ENCODE measurements at regions not wholly inside any gene's neighbourhood (a gene's known extent, or its start where the extent isn't known, plus 50 kb on each side); places are given as distances from the start of the nearest gene placed in this dataset.

DNA sequence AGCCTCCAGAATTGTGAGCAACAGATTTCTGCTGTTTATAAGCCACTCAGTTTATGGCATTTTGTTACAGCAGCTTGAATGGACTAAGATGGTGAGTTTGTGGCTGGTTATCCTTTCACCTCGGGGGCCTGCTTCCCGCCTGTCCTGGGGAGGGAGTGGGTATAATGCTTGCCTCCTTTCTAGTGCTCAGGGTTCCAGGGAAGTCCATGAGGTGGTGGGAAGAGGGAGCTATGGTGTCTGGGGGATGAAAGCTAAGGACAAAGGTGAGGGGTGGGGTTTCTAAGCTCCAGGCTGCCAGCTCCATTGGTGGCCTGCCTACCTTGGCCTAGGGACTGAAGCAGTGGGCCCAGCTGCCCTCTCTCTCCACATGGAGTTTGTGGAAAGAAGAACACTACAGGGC is 50.2 kb upstream of the SDK2 start:
- no peak for DNase-seq (ENCODE audit: low spot score)

DNA sequence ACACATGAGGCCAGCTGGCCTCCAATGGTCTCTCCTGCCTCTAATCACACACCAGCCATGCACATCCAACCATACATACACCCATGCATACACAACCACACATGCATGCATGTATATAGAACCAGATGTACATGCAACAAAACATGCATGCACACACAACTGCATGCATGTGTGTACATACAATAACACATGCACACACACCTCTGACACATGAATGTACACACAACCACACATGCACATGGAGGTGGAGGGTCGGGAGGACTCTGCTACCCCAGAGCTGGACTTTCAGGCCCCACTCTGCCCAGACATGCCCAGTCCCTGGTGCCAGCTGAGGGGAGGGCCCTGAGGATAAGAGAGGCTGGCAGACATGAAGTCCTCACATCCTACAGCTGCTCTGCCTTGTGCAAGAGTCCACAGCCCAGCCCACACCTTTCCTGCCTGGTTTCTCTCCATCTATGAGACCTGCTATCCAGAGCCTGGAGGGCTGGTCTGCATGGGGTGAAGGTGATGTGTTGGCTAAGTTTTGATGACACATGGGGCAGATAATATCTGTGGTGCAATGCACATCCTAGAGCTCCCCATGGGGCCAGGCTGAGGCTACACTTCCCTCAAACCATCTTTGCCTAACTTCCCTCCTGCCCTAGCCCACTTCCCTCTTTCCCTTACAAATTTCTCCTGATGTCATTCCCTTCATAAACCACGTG is 50.9 kb upstream of the SDK2 start:
- no peak for DNase-seq (ENCODE audit: low spot score)

- no peak for DNase-seq (ENCODE audit: low spot score)
These were observed 52.0 kb upstream of the SDK2 start for GRCh38 chr17:73696251-73696650.

GRCh38 chr17:73697872-73698271 is 53.6 kb upstream of the SDK2 start:
- DNase-seq (ENCODE audit: low spot score): no peak

- no peak for DNase-seq (ENCODE audit: low spot score)
These were observed 54.7 kb upstream of the SDK2 start for GRCh38 chr17:73698966-73699365.

GRCh38 chr17:73701701-73702100 is 57.5 kb upstream of the SDK2 start:
- no peak for DNase-seq (ENCODE audit: low spot score)

GRCh38 chr17:73703192-73703591 is 58.9 kb upstream of the SDK2 start:
- DNase-seq (ENCODE audit: low spot score): no peak

DNA sequence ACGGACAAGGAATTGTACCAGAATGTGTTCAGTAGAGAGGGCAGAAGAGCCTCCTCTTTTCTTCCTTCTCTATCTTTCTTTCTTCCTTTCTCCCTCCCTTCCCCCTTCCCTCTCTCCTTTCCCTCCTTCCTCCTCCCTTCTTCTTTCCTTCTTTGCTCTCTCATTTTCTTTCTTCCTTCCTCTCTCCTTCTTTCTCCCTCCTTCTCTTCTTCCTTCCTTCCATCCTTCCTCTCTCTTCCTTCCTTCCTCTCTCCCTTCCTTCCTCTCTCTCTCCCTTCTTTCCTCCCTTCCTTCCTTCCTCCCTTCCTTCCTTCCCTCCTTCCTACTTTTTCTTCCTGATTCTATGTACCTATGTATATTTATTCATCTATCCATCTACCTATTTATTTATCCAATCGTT is 59.7 kb upstream of the SDK2 start:
- DNase-seq (ENCODE audit: low spot score): no peak

DNA sequence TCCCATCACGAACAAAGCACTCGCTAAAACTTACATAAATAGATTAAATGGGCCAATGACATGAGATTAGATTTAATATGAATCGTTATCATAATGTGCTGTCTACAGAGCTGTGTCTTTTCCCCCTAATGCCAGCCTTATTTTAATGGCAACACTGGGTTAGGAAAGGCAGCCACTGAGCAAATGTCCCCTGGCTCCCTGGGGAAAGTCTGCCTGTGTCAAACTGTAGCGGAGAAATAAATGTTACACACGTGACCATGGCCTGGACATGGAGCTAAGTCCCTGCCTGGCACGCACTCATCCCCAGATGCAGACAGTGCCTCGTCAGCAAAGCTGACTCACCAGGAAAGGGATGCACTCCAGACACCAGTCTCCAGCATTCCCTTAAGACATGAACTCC is 61.3 kb upstream of the SDK2 start:
- peak; percentile 62 for DNase-seq (ENCODE audit: low spot score)

DNA sequence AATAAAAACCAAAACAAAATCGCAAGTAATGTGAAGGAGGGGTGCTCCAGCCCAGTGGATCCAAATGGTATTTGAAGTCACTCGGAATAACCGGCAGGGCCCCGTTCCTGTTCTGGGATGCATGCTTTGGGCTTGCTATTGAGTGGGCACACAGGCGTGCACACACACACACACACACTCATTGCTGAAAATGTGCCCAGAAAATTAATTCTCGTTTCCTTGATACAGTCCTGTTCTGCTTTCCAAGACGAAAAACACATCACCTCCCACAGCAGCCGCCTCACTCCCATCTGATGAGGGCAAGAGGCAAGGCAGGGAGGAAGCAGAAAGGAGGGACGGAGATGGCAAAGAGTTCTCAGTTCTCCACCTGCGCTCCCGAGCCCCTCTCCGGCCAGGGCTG is 62.2 kb upstream of the SDK2 start:
- no peak for DNase-seq (ENCODE audit: low spot score)

DNA sequence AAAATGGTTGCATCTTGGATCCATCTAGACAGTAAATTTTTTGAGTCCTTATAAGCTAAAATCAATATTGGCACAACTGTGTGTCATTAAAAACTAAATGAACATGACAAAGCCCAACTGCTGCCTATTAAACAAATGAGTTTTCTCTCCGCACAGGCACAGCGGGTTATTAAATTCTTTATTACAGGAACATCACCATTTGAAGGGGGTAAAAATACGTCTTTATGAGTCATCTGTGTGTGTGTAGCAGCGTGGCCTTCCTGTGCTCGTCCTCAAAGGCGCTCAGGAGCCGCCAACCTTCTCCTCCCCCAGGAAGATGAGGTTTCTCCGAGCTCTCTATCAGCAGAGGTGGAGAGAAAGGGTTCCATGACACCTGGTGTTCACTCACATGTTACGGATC is 62.6 kb upstream of the SDK2 start:
- DNase-seq (ENCODE audit: low spot score): no peak

GRCh38 chr17:73707358-73707757 is 63.1 kb upstream of the SDK2 start:
- DNase-seq (ENCODE audit: low spot score): no peak

DNA sequence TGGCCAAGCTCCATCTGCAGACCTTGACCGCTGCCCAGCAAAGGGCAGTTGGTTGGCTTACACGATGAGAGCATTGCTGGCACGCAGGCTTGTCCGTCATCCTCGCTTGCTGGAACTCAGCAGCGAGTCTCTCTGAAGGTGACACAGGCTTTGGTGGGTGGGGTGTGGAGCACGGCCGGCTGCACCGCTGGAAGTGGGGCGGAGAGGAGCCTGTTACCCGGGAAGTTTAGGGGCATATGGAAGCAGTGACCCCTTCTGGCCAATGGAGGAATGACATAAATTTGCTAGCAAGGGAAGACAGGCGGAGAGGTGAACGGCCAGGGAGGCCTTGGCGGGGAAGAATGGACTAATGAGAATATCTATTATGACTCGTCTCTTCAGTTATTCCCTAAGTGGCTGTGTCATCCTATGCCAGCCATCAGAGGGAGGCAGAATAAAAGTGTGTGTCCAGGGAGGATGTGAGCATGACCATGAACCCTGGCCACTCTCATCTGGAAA is 65.9 kb upstream of the SDK2 start:
- DNase-seq (ENCODE audit: low spot score): peak; percentile 74

GRCh38 chr17:73711184-73711583 is 66.9 kb upstream of the SDK2 start:
- DNase-seq (ENCODE audit: low spot score): no peak

GRCh38 chr17:73711916-73712315 is 67.7 kb upstream of the SDK2 start:
- DNase-seq (ENCODE audit: low spot score): no peak

DNA sequence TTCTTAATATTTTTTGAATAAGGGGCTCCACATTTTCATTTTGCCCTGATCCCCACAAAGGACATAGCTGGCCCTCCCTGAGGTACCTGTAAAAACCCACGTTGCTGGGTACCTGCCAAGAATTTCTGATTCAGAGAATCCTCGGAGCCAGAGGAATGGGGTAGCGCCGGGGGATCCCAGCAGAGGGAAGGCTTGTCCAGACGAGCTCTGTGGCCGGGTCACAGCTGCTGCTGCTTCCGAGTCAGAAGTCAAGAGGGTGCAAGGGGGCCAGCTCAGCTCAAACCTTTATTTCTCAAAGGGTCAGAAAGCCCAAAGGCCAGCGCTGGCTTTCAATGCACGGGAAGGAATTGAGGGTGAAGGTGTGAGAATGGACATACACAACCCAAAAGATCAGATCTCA is 68.9 kb upstream of the SDK2 start:
- DNase-seq (ENCODE audit: low spot score): no peak

GRCh38 chr17:73715769-73716168 is 71.5 kb upstream of the SDK2 start:
- no peak for DNase-seq (ENCODE audit: low spot score)

GRCh38 chr17:73717690-73718089 is 73.4 kb upstream of the SDK2 start:
- DNase-seq (ENCODE audit: low spot score): no peak

DNA sequence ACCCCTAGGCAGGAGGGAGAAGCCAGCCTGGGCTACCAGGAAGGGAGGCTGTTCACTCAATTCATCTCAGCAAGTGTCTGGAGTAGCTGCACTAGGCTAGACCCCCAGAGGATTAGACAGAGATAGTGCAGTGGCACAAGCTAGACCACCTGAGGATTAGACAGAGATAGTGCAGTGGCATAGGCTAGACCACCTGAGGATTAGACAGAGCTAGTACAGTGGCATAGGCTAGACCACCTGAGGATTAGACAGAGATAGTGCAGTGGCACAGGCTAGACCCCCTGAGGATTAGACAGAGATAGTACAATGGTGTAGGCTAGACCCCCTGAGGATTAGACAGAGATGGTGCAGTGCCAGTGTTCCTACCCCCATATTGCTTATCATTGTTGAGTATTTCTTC is 74.1 kb upstream of the SDK2 start:
- DNase-seq (ENCODE audit: low spot score): no peak

- no peak for DNase-seq (ENCODE audit: low spot score)
These were observed 74.7 kb upstream of the SDK2 start for GRCh38 chr17:73718912-73719311.

DNA sequence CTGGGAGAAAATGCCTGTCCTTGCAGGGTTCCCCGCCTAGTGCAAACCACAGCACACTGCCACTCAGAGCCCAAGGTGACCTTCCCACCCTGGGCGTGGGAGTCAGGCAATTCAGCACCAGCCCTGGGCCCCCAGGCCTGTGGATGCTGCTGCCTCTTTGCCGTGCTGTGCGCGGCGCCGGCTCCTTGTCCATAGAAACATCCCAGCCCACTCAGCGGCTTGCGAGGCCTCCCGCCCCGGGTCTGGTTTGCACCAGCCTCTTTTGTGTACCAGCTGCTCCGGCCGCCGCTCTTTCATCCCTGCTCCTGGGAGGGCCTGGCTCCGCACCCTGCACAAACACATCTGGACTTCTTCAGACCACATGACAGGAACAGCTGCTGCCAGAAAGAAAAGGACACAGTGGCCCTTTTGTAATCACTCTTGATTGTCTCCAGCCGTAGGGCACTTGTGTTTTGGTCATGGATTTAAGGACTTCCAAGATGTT is 75.4 kb upstream of the SDK2 start:
- no peak for DNase-seq (ENCODE audit: low spot score)

DNA sequence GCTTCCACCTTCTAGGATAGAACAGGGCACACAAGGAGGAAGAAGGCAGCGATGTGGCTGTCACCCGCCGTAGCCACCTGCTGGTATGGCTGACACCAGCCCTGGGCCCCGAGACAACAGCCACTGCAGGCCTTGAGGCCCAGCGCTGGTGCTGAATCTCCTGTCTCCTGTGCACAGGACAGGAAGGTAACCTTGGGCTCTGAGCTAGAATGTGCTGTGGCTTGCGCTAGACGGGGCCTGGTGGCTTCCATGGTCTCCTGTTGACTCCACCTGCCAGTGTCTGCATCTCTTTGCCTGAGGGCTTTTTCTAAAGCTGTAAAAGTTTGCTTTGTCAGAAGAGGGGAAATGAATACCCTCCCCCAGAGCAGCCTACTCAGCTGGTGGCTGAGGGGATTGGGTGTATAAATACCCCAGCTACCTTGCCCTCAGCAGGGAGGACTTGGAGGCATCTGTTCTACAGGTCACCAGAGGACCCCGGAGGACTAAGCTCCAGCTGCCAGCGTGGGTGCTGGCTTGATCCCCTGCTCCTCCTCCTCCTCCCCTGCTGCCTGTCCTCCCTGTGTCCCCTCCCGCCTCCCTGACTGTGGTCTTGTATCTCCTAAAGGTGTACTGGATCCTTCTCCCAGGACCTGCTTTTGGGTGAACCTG is 76.1 kb upstream of the SDK2 start:
- no peak for DNase-seq (ENCODE audit: low spot score)

DNA sequence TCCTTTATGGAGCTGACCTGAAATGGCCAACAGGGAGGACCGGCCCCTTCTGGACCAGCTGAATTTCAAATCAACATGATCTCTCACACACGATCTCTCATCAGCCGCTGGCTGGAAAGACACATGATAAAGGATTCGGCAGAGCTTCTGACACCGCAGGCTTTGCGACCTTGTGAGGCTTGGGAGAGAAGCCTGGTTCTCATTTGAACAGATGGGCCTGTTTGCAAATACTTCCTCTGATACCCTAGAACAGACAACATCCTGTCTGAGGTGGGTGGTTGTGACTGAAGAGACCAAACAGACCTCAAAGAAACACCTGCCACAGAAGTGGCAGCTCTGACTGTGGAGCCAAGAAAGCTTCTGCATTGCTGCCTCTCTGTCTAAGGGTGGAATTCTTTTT is 77.9 kb upstream of the SDK2 start:
- no peak for DNase-seq (ENCODE audit: low spot score)

- DNase-seq (ENCODE audit: low spot score): no peak
These were observed 79.1 kb upstream of the SDK2 start for GRCh38 chr17:73723317-73723716.

Data from AG20443 (cell line).